ENCODE measurements at regions not wholly inside any gene's neighbourhood (a gene's known extent, or its start where the extent isn't known, plus 50 kb on each side); places are given as distances from the start of the nearest gene placed in this dataset.

DNA sequence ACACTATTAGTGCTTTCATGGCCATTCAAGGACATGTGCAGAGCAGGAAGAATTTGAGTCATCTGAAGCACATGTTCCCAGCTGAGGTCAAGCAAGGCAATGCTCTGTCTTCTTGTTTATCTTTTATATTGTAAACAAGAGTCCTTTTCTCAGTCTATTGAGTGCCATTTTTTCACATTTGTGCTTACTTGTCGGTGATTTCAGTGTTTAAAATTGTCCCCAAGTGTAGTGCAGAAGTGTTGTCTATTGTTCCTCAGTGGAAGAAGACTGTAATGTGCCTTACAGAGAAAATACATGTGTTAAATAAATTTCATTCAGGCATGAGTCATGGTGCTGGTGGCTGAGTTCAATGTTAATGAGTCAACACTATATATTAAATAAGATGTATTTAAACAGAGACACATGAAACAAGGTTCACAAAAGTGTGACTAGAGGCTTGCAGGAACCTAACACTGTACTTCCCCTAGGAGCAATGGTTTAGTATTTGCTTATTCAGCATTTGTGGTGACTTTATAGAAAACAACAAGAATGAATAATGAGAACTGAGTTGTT lies 391.1 kb downstream of the LRIG3 start:
- Mint-ChIP-seq H3K4me3 (ENCODE audit: unreplicated experiment) (no peak overlapping the region), H3K4me1 (ENCODE audit: unreplicated experiment) (peaks cover 58% of the 10 kb centered on the region), H3K36me3 (ENCODE audit: unreplicated experiment) (peaks cover 15% of the 10 kb centered on the region), H3K27me3 (ENCODE audit: unreplicated experiment) (no peaks in the 10 kb centered on the region), H3K27ac (ENCODE audit: unreplicated experiment) (peak overlapping the region; percentile 91), H3K9me3 (ENCODE audit: unreplicated experiment) (peaks cover 18% of the 10 kb centered on the region)
- no peak for TF ChIP-seq CTCF (IDR thresholded peaks at IDR 0.05)
- no peak for DNase-seq (ENCODE audit: extremely low spot score, unreplicated experiment)

GRCh38 chr12:58529897-58530741 lies 390.2 kb downstream of the LRIG3 start:
- no peak for TF ChIP-seq CTCF (IDR thresholded peaks at IDR 0.05)
- Mint-ChIP-seq H3K4me1 (ENCODE audit: unreplicated experiment) (peaks cover 58% of the 10 kb centered on the region), H3K27ac (ENCODE audit: unreplicated experiment) (peak overlapping the region; percentile 91), H3K9me3 (ENCODE audit: unreplicated experiment) (peaks cover 18% of the 10 kb centered on the region), H3K36me3 (ENCODE audit: unreplicated experiment) (peaks cover 15% of the 10 kb centered on the region), H3K27me3 (ENCODE audit: unreplicated experiment) (no peaks in the 10 kb centered on the region), H3K4me3 (ENCODE audit: unreplicated experiment) (peak overlapping the region; percentile 23)
- no peak for DNase-seq (ENCODE audit: extremely low spot score, unreplicated experiment)

GRCh38 chr12:58530742-58531062 lies 389.6 kb downstream of the LRIG3 start:
- peak overlapping the region; percentile 91 for H3K27ac Mint-ChIP-seq (ENCODE audit: unreplicated experiment)
- peaks cover 53% of the 10 kb centered on the region for H3K4me1 Mint-ChIP-seq (ENCODE audit: unreplicated experiment)
- no peak overlapping the region for H3K4me3 Mint-ChIP-seq (ENCODE audit: unreplicated experiment)
- H3K9me3 Mint-ChIP-seq (ENCODE audit: unreplicated experiment) = peaks cover 18% of the 10 kb centered on the region
- H3K27me3 Mint-ChIP-seq (ENCODE audit: unreplicated experiment) = no peaks in the 10 kb centered on the region
- no peak for TF ChIP-seq CTCF (IDR thresholded peaks at IDR 0.05)
- no peak for DNase-seq (ENCODE audit: extremely low spot score, unreplicated experiment)
- H3K36me3 Mint-ChIP-seq (ENCODE audit: unreplicated experiment) = peaks cover 15% of the 10 kb centered on the region

- H3K4me3 Mint-ChIP-seq (ENCODE audit: unreplicated experiment) = no peak overlapping the region
- H3K27me3 Mint-ChIP-seq (ENCODE audit: unreplicated experiment) = no peaks in the 10 kb centered on the region
- no peak for TF ChIP-seq CTCF (IDR thresholded peaks at IDR 0.05)
- H3K36me3 Mint-ChIP-seq (ENCODE audit: unreplicated experiment) = peaks cover 11% of the 10 kb centered on the region
- H3K4me1 Mint-ChIP-seq (ENCODE audit: unreplicated experiment) = peaks cover 61% of the 10 kb centered on the region
- H3K27ac Mint-ChIP-seq (ENCODE audit: unreplicated experiment) = no peak overlapping the region
- no peak for DNase-seq (ENCODE audit: extremely low spot score, unreplicated experiment)
- peaks cover 24% of the 10 kb centered on the region for H3K9me3 Mint-ChIP-seq (ENCODE audit: unreplicated experiment)
Observed at GRCh38 chr12:58532855-58533608, 387.3 kb downstream of the LRIG3 start.

DNA sequence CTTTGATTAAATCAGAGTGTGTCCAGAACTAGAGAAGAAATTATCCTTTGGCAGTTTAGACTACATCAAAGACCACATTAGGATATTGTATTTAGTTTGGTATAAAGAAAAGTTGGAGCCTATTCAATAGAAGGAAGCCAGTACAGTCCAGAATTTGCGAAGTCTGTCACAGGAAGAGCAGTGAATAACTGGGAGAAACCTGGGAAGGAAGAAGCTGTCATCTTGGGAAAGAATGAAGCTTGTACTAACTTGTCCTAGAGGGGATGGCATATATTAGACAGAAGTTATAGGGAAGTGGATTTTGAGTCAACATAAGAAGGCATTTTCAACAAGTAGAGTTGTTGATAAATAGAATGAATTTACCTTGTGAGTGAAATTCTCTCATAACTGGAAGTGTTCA lies 386.7 kb downstream of the LRIG3 start:
- Mint-ChIP-seq H3K27me3 (ENCODE audit: unreplicated experiment) (no peaks in the 10 kb centered on the region), H3K36me3 (ENCODE audit: unreplicated experiment) (peaks cover 7% of the 10 kb centered on the region), H3K4me3 (ENCODE audit: unreplicated experiment) (no peak overlapping the region), H3K4me1 (ENCODE audit: unreplicated experiment) (peaks cover 61% of the 10 kb centered on the region), H3K9me3 (ENCODE audit: unreplicated experiment) (peaks cover 22% of the 10 kb centered on the region), H3K27ac (ENCODE audit: unreplicated experiment) (no peak overlapping the region)
- DNase-seq (ENCODE audit: extremely low spot score, unreplicated experiment) = no peak
- TF ChIP-seq CTCF (IDR thresholded peaks at IDR 0.05) = no peak

All from osteocyte (in vitro differentiated cells).